Natural killer cell treated with Interleukin-12 subunit alpha and Interleukin-12 subunit beta and Interleukin-15 and Interleukin-18, amount 100 ng/mL, for 72 hours (primary cell): ENCODE measurements at regions not wholly inside any gene's neighbourhood (a gene's known extent, or its start where the extent isn't known, plus 50 kb on each side); places are given as distances from the start of the nearest gene placed in this dataset.
"Not testable (repeated sequence)": the region's sequence is repeated elsewhere in the genome, so short reads cannot be mapped to it uniquely, and the experiment has no call there.

ENCODE experiments used
- ATAC-seq, 2 donors: fragments of 150-1000 bp; cut with Tn5 transposase in 1 of 2; sonication (Bioruptor Pico), chemical (Tn5 transposase) in 1 of 2; 2 replicates each; pipeline ENCODE4 v1.10.0; 2021
- DNase-seq: peaks from one replicate; pipeline ENCODE4 v3.0.0; 2022; ENCODE audit warnings: low spot score
- H3K27ac Mint-ChIP-seq, 2 donors: 1 replicate in 1 of 2; 2 replicates in 1 of 2; pipeline ENCODE4 v1.8.0; 2022; ENCODE audit warnings: mixed read lengths in 2 of 2, mild to moderate bottlenecking in 1 of 2, moderate library complexity in 1 of 2
- H3K27me3 Mint-ChIP-seq, 2 donors: 1 replicate in 1 of 2; 2 replicates in 1 of 2; pipeline ENCODE4 v1.8.0; 2022; ENCODE audit warnings: mixed read lengths in 2 of 2
- H3K36me3 Mint-ChIP-seq: one replicate; pipeline ENCODE4 v1.8.0; 2022; ENCODE audit warnings: mixed read lengths
- H3K4me1 Mint-ChIP-seq, 2 donors: 1 replicate in 1 of 2; 2 replicates in 1 of 2; pipeline ENCODE4 v1.8.0; 2022; ENCODE audit warnings: low read depth in 2 of 2, mixed read lengths in 2 of 2, mild to moderate bottlenecking in 1 of 2
- H3K4me3 Mint-ChIP-seq: one replicate; pipeline ENCODE4 v1.8.0; 2022; ENCODE audit warnings: mixed read lengths
- H3K9me3 Mint-ChIP-seq: 2 replicates; pipeline ENCODE4 v1.8.0; 2022; ENCODE audit warnings: mixed read lengths

GRCh38 chr10:131577786-131578471 lies 266.4 kb upstream of the TCERG1L start:
- no peak for ATAC-seq
- no peaks in the 10 kb centered on the region for H3K4me1 Mint-ChIP-seq

GRCh38 chr10:131578472-131578970 lies 267.0 kb upstream of the TCERG1L start:
- H3K36me3 Mint-ChIP-seq, result no peaks in the 10 kb centered on the region
- no peaks in the 10 kb centered on the region for H3K27me3 Mint-ChIP-seq
- no peaks in the 10 kb centered on the region for H3K4me1 Mint-ChIP-seq
- DNase-seq (no peak), ATAC-seq (no peak)
- H3K27ac Mint-ChIP-seq, result no peak overlapping the region
- H3K4me3 Mint-ChIP-seq, result no peak overlapping the region
- H3K9me3 Mint-ChIP-seq, result no peaks in the 10 kb centered on the region

More at GRCh38 chr10:131577786-131578471, 266.4 kb upstream of the TCERG1L start:
- Mint-ChIP-seq H3K27me3 (no peaks in the 10 kb centered on the region), H3K9me3 (no peaks in the 10 kb centered on the region), H3K36me3 (no peaks in the 10 kb centered on the region), H3K4me3 (no peak overlapping the region), H3K27ac (no peak overlapping the region)
- no peak for DNase-seq

- Mint-ChIP-seq H3K4me3 (no peak overlapping the region), H3K27ac (no peak overlapping the region), H3K4me1 (no peaks in the 10 kb centered on the region), H3K27me3 (peaks cover 4 to 5% of the 10 kb centered on the region in 2 donors), H3K36me3 (no peaks in the 10 kb centered on the region), H3K9me3 (no peaks in the 10 kb centered on the region)
- DNase-seq, result no peak
- ATAC-seq, result no peak
These were observed 267.9 kb upstream of the TCERG1L start for GRCh38 chr10:131579251-131580071.

- H3K27ac Mint-ChIP-seq, result no peak overlapping the region
- no peaks in the 10 kb centered on the region for H3K9me3 Mint-ChIP-seq
These were observed 268.6 kb upstream of the TCERG1L start for GRCh38 chr10:131580076-131580652.

GRCh38 chr10:131580674-131581073 lies 269.2 kb upstream of the TCERG1L start:
- H3K4me3 Mint-ChIP-seq, result no peak overlapping the region

More at GRCh38 chr10:131580076-131580652, 268.6 kb upstream of the TCERG1L start:
- no peak overlapping the region for H3K4me3 Mint-ChIP-seq
- no peak for ATAC-seq
- H3K4me1 Mint-ChIP-seq, result no peaks in the 10 kb centered on the region
- H3K36me3 Mint-ChIP-seq, result no peaks in the 10 kb centered on the region
- peaks cover 4 to 6% of the 10 kb centered on the region in 2 donors for H3K27me3 Mint-ChIP-seq
- DNase-seq, result no peak

GRCh38 chr10:131581547-131581946 lies 270.0 kb upstream of the TCERG1L start:
- peaks cover 9 to 12% of the 10 kb centered on the region in 2 donors for H3K27me3 Mint-ChIP-seq
- not testable (repeated sequence) for H3K9me3 Mint-ChIP-seq, ATAC-seq, H3K4me1 Mint-ChIP-seq, H3K36me3 Mint-ChIP-seq, DNase-seq, H3K4me3 Mint-ChIP-seq, H3K27ac Mint-ChIP-seq

More at GRCh38 chr10:131580674-131581073, 269.2 kb upstream of the TCERG1L start:
- DNase-seq (no peak), ATAC-seq (no peak)
- H3K9me3 Mint-ChIP-seq, result no peaks in the 10 kb centered on the region
- H3K36me3 Mint-ChIP-seq, result no peaks in the 10 kb centered on the region
- H3K27me3 Mint-ChIP-seq, result peaks cover 6 to 11% of the 10 kb centered on the region in 2 donors
- H3K27ac Mint-ChIP-seq, result no peak overlapping the region
- no peaks in the 10 kb centered on the region for H3K4me1 Mint-ChIP-seq

- peaks cover 12% of the 10 kb centered on the region in 2 donors for H3K27me3 Mint-ChIP-seq
- no peak overlapping the region for H3K4me3 Mint-ChIP-seq
- ATAC-seq (peak in 1 of 2 donors; percentile 25), DNase-seq (no peak)
- H3K27ac Mint-ChIP-seq, result no peak overlapping the region
- H3K4me1 Mint-ChIP-seq, result no peaks in the 10 kb centered on the region
- H3K9me3 Mint-ChIP-seq, result no peaks in the 10 kb centered on the region
- H3K36me3 Mint-ChIP-seq, result no peaks in the 10 kb centered on the region
These were observed 272.8 kb upstream of the TCERG1L start for GRCh38 chr10:131584287-131584686.

GRCh38 chr10:131585761-131586160 lies 274.2 kb upstream of the TCERG1L start:
- no peaks in the 10 kb centered on the region for H3K9me3 Mint-ChIP-seq
- H3K27ac Mint-ChIP-seq, result no peak overlapping the region

GRCh38 chr10:131586958-131587357 lies 275.4 kb upstream of the TCERG1L start:
- Mint-ChIP-seq H3K27ac (no peak overlapping the region), H3K36me3 (no peaks in the 10 kb centered on the region), H3K4me1 (peaks cover 0 to under 1% of the 10 kb centered on the region in 2 donors), H3K4me3 (no peak overlapping the region), H3K9me3 (no peaks in the 10 kb centered on the region), H3K27me3 (peaks cover 12% of the 10 kb centered on the region in 2 donors)
- DNase-seq, result no peak
- no peak for ATAC-seq

More at GRCh38 chr10:131585761-131586160, 274.2 kb upstream of the TCERG1L start:
- Mint-ChIP-seq H3K4me1 (no peaks in the 10 kb centered on the region), H3K4me3 (no peak overlapping the region), H3K36me3 (no peaks in the 10 kb centered on the region), H3K27me3 (peaks cover 12% of the 10 kb centered on the region in 2 donors)
- no peak for DNase-seq
- no peak for ATAC-seq

GRCh38 chr10:131587976-131588680 lies 276.6 kb upstream of the TCERG1L start:
- Mint-ChIP-seq H3K27me3 (peaks cover 12% of the 10 kb centered on the region in 2 donors), H3K4me3 (no peak overlapping the region), H3K9me3 (no peaks in the 10 kb centered on the region), H3K27ac (no peak overlapping the region), H3K36me3 (no peaks in the 10 kb centered on the region), H3K4me1 (peaks cover 0 to 3% of the 10 kb centered on the region in 2 donors)
- no peak for ATAC-seq
- no peak for DNase-seq

GRCh38 chr10:131588704-131589220 lies 277.2 kb upstream of the TCERG1L start:
- ATAC-seq (no peak), DNase-seq (no peak)
- Mint-ChIP-seq H3K4me1 (peaks cover 0 to 3% of the 10 kb centered on the region in 2 donors), H3K4me3 (no peak overlapping the region), H3K36me3 (no peaks in the 10 kb centered on the region), H3K27me3 (peaks cover 12% of the 10 kb centered on the region in 2 donors), H3K27ac (no peak overlapping the region), H3K9me3 (no peaks in the 10 kb centered on the region)

- DNase-seq (no peak), ATAC-seq (no peak)
- no peak overlapping the region for H3K4me3 Mint-ChIP-seq
- H3K9me3 Mint-ChIP-seq, result no peaks in the 10 kb centered on the region
- H3K36me3 Mint-ChIP-seq, result no peaks in the 10 kb centered on the region
- H3K4me1 Mint-ChIP-seq, result peaks cover 0 to 3% of the 10 kb centered on the region in 2 donors
- H3K27me3 Mint-ChIP-seq, result peaks cover 2 to 6% of the 10 kb centered on the region in 2 donors
- no peak overlapping the region for H3K27ac Mint-ChIP-seq
These were observed 279.0 kb upstream of the TCERG1L start for GRCh38 chr10:131590567-131590966.

GRCh38 chr10:131591936-131592335 lies 280.4 kb upstream of the TCERG1L start:
- Mint-ChIP-seq H3K4me3 (no peak overlapping the region), H3K9me3 (no peaks in the 10 kb centered on the region), H3K4me1 (peaks cover 0 to 3% of the 10 kb centered on the region in 2 donors), H3K27me3 (no peaks in the 10 kb centered on the region), H3K27ac (no peak overlapping the region), H3K36me3 (no peaks in the 10 kb centered on the region)
- DNase-seq (no peak), ATAC-seq (no peak)
